Right lobe of liver (tissue), 6 donors: ENCODE measurements at regions not wholly inside any gene's neighbourhood (a gene's known extent, or its start where the extent isn't known, plus 50 kb on each side); places are given as distances from the start of the nearest gene placed in this dataset.
A peak's percentile ranks its signal among the peaks of the same experiment; 100 is the strongest.

Source experiments
- ATAC-seq, 4 donors: fragments of 200-7000 bp; cut with Tn5 transposase; one replicate each; pipeline ENCODE4 v1.9.1; 2020; ENCODE audit warnings: mild to moderate bottlenecking in 4 of 4, moderate library complexity in 4 of 4
- DNase-seq, 3 donors: peaks; one replicate each; pipeline ENCODE4 v3.0.0-alpha.2; 2020
- H3K27ac ChIP-seq, 3 donors: fragments of 200-600 bp; one replicate each; pipeline ENCODE4 v1.8.0; 2022
- H3K27me3 ChIP-seq, 2 donors: fragments of 200-600 bp; one replicate each; pipeline ENCODE4 v1.8.0; 2022
- H3K36me3 ChIP-seq, 4 donors: fragments of 200-600 bp; sonication (generic) in 1 of 4; one replicate each; pipeline versions ENCODE4 v1.5.1 to v1.8.0; 2017 to 2022; ENCODE audit warnings: control low read depth in 1 of 4
- H3K4me1 ChIP-seq, 4 donors: fragments of 200-600 bp; sonication (generic) in 1 of 4; one replicate each; pipeline versions ENCODE4 v1.5.1 to v1.8.0; 2017 to 2022; ENCODE audit warnings: control low read depth in 1 of 4
- H3K4me3 ChIP-seq, 3 donors: fragments of 200-600 bp; one replicate each; pipeline ENCODE4 v1.8.0; 2022
- H3K9me3 ChIP-seq, 4 donors: fragments of 200-600 bp; sonication (generic) in 1 of 4; one replicate each; pipeline versions ENCODE4 v1.5.1 to v1.8.0; 2017 to 2022; ENCODE audit warnings: control low read depth in 1 of 4
- CTCF ChIP-seq, 4 donors: fragments of 200-600 bp in 3 of 4; fragments of 450-650 bp in 1 of 4; IDR thresholded peaks; one replicate each; pipeline versions ENCODE4 v1.5.1 to v1.8.0; 2016 to 2022; ENCODE audit warnings: antibody characterized with exemption in 4 of 4, mild to moderate bottlenecking in 2 of 4
- POLR2A ChIP-seq: fragments of 450-650 bp; IDR thresholded peaks from one replicate; pipeline ENCODE4 v1.6.1; 2017; ENCODE audit warnings: antibody characterized with exemption, mild to moderate bottlenecking
- WGBS: methylation state at CpG from one replicate; pipeline ENCODE4 v1.1.6; 2018; ENCODE audit warnings: low coverage, low lambda C conversion rate; ENCODE audit not compliant: insufficient coverage; ENCODE audit errors: missing lambda C conversion rate; 5-methylcytosine and 5-hydroxymethylcytosine counted together
- intact Hi-C, 2 donors: fragments of 100-400 bp; cut with DNase I; formaldehyde crosslinking; loops; one replicate each; pipeline versions ENCODE4 v1.11.2 to v1.14.1; 2022
- donor health status: DM: no; HTN: yes; CAD: no.
- donor health status: DM: no; HTN: no; CAD: no.
- donor health status: DM: no; HTN: no; CAD: no.
- donor health status: DM: no; HTN: yes; CAD: no.
- donor health status: DM: no; HTN: yes; CAD: no.

GRCh38 chr10:133007360-133007858, 65.0 kb upstream of the CFAP46 start:
- no peak overlapping the region for H3K27ac ChIP-seq
- H3K4me3 ChIP-seq, result no peak overlapping the region
- no peaks in the 10 kb centered on the region for H3K36me3 ChIP-seq
- H3K9me3 ChIP-seq, result no peaks in the 10 kb centered on the region
- DNase-seq (no peak), ATAC-seq (no peak)
- no peaks in the 10 kb centered on the region for H3K4me1 ChIP-seq
- intact Hi-C loops, result no loop called here
- no peak for TF ChIP-seq POLR2A
- no peak for TF ChIP-seq CTCF (IDR thresholded peaks at IDR 0.05)
- no peaks in the 10 kb centered on the region for H3K27me3 ChIP-seq
- WGBS, result 60% methylated on average over 2 of the region's 12 CpGs

GRCh38 chr10:133006806-133007205, 64.4 kb upstream of the CFAP46 start:
- no peaks in the 10 kb centered on the region for H3K4me1 ChIP-seq
- no peaks in the 10 kb centered on the region for H3K9me3 ChIP-seq
- H3K27ac ChIP-seq, result no peak overlapping the region
- ATAC-seq (no peak), DNase-seq (peak in 1 of 3 donors; percentile 17)
- H3K36me3 ChIP-seq, result no peaks in the 10 kb centered on the region
- no peaks in the 10 kb centered on the region for H3K27me3 ChIP-seq
- TF ChIP-seq POLR2A (no peak), CTCF (IDR thresholded peaks at IDR 0.05) (no peak)
- WGBS, result 83% methylated on average over 1 of the region's 18 CpGs
- H3K4me3 ChIP-seq, result no peak overlapping the region
- intact Hi-C loops, result no loop called here

GRCh38 chr10:133006202-133006601, 63.8 kb upstream of the CFAP46 start:
- Histone ChIP-seq H3K27ac (no peak overlapping the region), H3K27me3 (no peaks in the 10 kb centered on the region), H3K4me3 (no peak overlapping the region), H3K4me1 (no peaks in the 10 kb centered on the region), H3K9me3 (no peaks in the 10 kb centered on the region), H3K36me3 (no peaks in the 10 kb centered on the region)
- intact Hi-C loops, result no loop called here
- TF ChIP-seq POLR2A, result no peak
- TF ChIP-seq CTCF (IDR thresholded peaks at IDR 0.05), result no peak
- DNase-seq (peak in 1 of 3 donors; percentile 19), ATAC-seq (no peak)
- WGBS, result no CpG with 5 or more reads among the region's 10 CpGs

GRCh38 chr10:133004478-133004877, 62.1 kb upstream of the CFAP46 start:
- Histone ChIP-seq H3K4me1 (no peaks in the 10 kb centered on the region), H3K27me3 (no peaks in the 10 kb centered on the region), H3K9me3 (no peaks in the 10 kb centered on the region), H3K4me3 (no peak overlapping the region), H3K27ac (no peak overlapping the region), H3K36me3 (no peaks in the 10 kb centered on the region)
- intact Hi-C loops, result no loop called here
- ATAC-seq, result no peak
- 81% methylated on average over 9 of the region's 10 CpGs for WGBS
- no peak for TF ChIP-seq CTCF (IDR thresholded peaks at IDR 0.05)
- no peak for TF ChIP-seq POLR2A
- no peak for DNase-seq

- DNase-seq (no peak), ATAC-seq (no peak)
- Histone ChIP-seq H3K27ac (no peak overlapping the region), H3K9me3 (no peaks in the 10 kb centered on the region), H3K4me1 (no peaks in the 10 kb centered on the region), H3K27me3 (no peaks in the 10 kb centered on the region), H3K36me3 (no peaks in the 10 kb centered on the region), H3K4me3 (no peak overlapping the region)
- intact Hi-C loops, result no loop called here
- WGBS, result 31% methylated on average over 2 of the region's 3 CpGs
- TF ChIP-seq POLR2A (no peak), CTCF (IDR thresholded peaks at IDR 0.05) (no peak)
These were observed 60.8 kb upstream of the CFAP46 start for GRCh38 chr10:133003188-133003587.
